ENCODE measurements at regions not wholly inside any gene's neighbourhood (a gene's known extent, or its start where the extent isn't known, plus 50 kb on each side); places are given as distances from the start of the nearest gene placed in this dataset.

DNA sequence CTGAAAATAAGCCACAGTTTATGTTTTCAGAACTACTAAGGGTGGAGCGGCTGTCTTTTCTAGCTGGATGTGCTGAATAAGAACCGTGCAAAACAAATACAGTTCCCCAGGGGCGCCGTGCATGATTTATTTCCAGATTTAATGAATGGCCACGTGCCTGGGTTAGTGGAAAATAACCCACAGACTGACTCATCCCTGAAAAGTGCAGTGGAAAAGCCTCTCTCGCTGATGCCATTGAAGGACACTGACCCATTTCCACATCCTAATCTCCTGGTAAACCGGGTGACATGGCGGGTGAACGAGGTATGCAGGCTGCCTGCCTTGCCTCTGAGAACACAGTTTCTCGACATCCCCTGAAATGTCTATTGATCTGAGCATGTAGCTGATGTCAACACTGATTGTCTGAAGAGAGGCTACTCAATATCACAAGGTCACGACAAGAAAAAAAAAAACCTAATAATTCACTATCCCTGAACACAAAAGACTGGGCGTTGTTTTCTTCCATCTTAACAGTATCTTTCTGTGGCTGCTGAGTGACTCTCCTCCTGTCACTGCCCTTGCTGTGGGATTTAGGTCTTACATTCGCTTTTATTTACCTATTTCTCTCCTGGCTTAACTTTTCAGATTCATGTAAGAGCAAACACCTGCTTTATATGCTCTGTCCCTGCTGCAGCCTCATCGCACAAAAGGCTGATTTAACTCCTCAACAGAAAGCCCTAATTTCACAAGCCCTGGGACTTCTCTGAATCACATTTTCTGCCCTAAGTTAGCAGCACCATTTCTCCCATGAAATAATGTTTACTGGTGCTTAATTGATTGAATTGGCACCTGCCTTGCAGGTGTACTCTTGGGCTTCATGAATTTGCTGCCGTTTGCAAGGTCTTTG lies 76.9 kb upstream of the SCOC start:
- Histone ChIP-seq H3K9me3 (no peaks in the 10 kb centered on the region), H3K4me1 (peaks cover 16% of the 10 kb centered on the region), H3K27me3 (no peaks in the 10 kb centered on the region), H3K36me3 (ENCODE audit: low read depth, missing control alignments) (no peaks in the 10 kb centered on the region), H3K4me3 (no peak overlapping the region), H3K27ac (no peak overlapping the region)
- intact Hi-C loops (cut with DNase I; ENCODE audit: low total_unique reads) = no loop called here
- no peak for TF ChIP-seq POLR2A (IDR thresholded peaks at IDR 0.05)
- TF ChIP-seq, protein P1, sequence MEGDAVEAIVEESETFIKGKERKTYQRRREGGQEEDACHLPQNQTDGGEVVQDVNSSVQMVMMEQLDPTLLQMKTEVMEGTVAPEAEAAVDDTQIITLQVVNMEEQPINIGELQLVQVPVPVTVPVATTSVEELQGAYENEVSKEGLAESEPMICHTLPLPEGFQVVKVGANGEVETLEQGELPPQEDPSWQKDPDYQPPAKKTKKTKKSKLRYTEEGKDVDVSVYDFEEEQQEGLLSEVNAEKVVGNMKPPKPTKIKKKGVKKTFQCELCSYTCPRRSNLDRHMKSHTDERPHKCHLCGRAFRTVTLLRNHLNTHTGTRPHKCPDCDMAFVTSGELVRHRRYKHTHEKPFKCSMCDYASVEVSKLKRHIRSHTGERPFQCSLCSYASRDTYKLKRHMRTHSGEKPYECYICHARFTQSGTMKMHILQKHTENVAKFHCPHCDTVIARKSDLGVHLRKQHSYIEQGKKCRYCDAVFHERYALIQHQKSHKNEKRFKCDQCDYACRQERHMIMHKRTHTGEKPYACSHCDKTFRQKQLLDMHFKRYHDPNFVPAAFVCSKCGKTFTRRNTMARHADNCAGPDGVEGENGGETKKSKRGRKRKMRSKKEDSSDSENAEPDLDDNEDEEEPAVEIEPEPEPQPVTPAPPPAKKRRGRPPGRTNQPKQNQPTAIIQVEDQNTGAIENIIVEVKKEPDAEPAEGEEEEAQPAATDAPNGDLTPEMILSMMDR (IDR thresholded peaks at IDR 0.05) = no peak
- DNase-seq = peak; percentile 72
- WGBS, 2 donors = 20 to 29% methylated on average over 15 of the region's 15 CpGs

DNA sequence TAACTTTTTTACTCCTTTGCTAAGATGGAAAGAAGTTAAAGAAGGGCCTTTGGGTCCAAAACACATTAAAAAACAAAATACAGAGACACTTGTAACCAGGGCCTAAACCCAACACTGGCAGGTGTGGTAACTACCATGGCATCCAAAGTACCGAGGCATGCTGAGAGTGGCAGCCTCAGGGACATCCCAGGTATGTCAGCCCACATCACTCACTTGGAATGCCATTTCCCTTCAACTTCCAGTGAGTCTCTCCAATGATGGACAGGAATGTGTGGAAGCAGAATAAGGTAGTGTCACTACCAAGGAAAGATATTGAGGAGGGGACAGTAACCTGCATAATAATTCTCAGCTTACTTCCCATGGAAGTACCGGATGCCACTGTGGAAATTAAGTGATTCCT lies 79.5 kb upstream of the SCOC start:
- Histone ChIP-seq H3K9me3 (no peaks in the 10 kb centered on the region), H3K36me3 (ENCODE audit: low read depth, missing control alignments) (no peaks in the 10 kb centered on the region), H3K4me3 (no peak overlapping the region), H3K27ac (no peak overlapping the region), H3K4me1 (peaks cover 16% of the 10 kb centered on the region), H3K27me3 (no peaks in the 10 kb centered on the region)
- WGBS, 2 donors = 91 to 92% methylated on average over 2 of the region's 2 CpGs
- intact Hi-C loops (cut with DNase I; ENCODE audit: low total_unique reads) = no loop called here
- TF ChIP-seq, protein P1 (IDR thresholded peaks at IDR 0.05) = no peak
- no peak for TF ChIP-seq POLR2A (IDR thresholded peaks at IDR 0.05)
- DNase-seq = no peak

DNA sequence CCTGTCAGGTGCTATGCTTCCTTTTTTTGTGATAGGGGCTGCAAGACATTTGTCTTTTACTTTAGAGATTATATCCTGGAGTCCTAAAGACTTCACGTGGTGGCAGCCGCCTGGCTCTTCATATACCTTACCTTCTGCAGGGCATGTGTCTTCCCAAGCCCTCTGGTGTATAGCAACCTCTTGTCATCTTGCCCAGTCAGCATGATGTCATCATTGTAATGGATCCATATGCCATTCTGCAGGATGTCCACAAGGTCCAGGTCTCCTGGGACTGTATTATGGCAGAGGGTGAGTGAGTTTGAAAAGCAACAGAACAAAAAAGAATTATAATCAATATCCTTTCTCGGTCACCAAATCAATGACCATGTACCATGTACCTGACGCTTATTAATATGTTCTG lies 82.2 kb upstream of the SCOC start:
- 93 to 95% methylated on average over 4 of the region's 4 CpGs for WGBS, 2 donors
- H3K27me3 ChIP-seq = no peaks in the 10 kb centered on the region
- intact Hi-C loops (cut with DNase I; ENCODE audit: low total_unique reads) = no loop called here

DNA sequence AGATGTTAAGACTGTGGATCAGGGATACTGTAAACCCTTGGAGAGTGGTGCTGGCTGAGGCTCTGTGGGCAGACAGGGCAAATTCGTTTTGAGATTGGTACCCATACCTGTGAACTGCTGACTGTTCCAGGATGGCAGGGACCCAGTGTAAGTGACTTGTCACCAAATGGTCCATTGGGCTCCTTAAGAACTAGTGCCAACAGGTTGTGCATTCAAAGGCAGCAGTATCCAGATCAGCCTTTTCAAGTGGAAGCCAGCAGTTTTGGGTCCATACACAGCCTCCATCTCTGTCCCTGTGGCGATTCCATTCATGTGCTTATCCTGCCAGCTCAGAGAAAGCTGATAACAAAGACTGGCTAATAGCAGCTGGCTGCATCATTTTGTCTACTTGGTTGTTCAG lies 84.0 kb upstream of the SCOC start:
- Histone ChIP-seq H3K27ac (no peak overlapping the region), H3K4me3 (no peak overlapping the region), H3K27me3 (no peaks in the 10 kb centered on the region), H3K4me1 (no peaks in the 10 kb centered on the region), H3K9me3 (no peaks in the 10 kb centered on the region), H3K36me3 (ENCODE audit: low read depth, missing control alignments) (no peaks in the 10 kb centered on the region)
- DNase-seq = no peak
- no peak for TF ChIP-seq POLR2A (IDR thresholded peaks at IDR 0.05)
- TF ChIP-seq, protein P1 (IDR thresholded peaks at IDR 0.05) = no peak
- intact Hi-C loops (cut with DNase I; ENCODE audit: low total_unique reads) = no loop called here
- 56 to 65% methylated on average over 2 of the region's 2 CpGs for WGBS, 2 donors

More for the DNA sequence above, 82.2 kb upstream of the SCOC start:
- Histone ChIP-seq H3K36me3 (ENCODE audit: low read depth, missing control alignments) (no peaks in the 10 kb centered on the region), H3K27ac (no peak overlapping the region), H3K4me3 (no peak overlapping the region), H3K4me1 (peaks cover 3% of the 10 kb centered on the region), H3K9me3 (no peaks in the 10 kb centered on the region)
- TF ChIP-seq, protein P1 (IDR thresholded peaks at IDR 0.05) = no peak
- TF ChIP-seq POLR2A (IDR thresholded peaks at IDR 0.05) = no peak
- no peak for DNase-seq

DNA sequence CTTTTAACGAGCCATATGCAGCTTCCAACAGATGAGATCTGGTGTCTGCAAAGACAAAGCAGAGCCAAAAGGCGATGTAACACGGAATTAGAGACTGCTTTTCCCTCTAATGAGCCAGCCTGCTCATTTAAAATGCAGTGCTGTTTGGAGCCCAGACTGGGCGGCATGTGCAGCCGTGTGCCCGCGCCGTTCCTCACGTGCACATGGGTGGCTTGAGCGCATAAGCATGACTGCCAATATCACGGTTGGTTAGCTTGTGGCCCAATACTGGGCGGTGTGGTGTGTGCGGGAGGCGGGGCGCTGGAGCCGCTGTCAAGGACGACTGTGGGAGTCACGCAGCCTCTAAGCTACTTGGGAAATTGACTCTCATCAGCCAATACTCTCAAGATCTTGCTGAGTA lies 87.0 kb upstream of the SCOC start:
- H3K27me3 ChIP-seq = no peaks in the 10 kb centered on the region
- DNase-seq = peak; percentile 86
- 18 to 25% methylated on average over 18 of the region's 18 CpGs for WGBS, 2 donors
- H3K36me3 ChIP-seq (ENCODE audit: low read depth, missing control alignments) = no peaks in the 10 kb centered on the region
- no peaks in the 10 kb centered on the region for H3K4me1 ChIP-seq
- intact Hi-C loops (cut with DNase I; ENCODE audit: low total_unique reads) = no loop called here
- H3K27ac ChIP-seq = no peak overlapping the region
- no peak for TF ChIP-seq POLR2A (IDR thresholded peaks at IDR 0.05)
- TF ChIP-seq, protein P1 (IDR thresholded peaks at IDR 0.05) = no peak
- no peak overlapping the region for H3K4me3 ChIP-seq
- no peaks in the 10 kb centered on the region for H3K9me3 ChIP-seq

Measured in testis (tissue), 2 donors.